ENCODE measurements at regions not wholly inside any gene's neighbourhood (a gene's known extent, or its start where the extent isn't known, plus 50 kb on each side); places are given as distances from the start of the nearest gene placed in this dataset.

- no peak overlapping the region for H3K4me3 ChIP-seq
- H3K9ac ChIP-seq (ENCODE audit: insufficient read depth in 1 of 2, low read length in 2 of 2): no peak overlapping the region
- H3K27ac ChIP-seq (ENCODE audit: low read depth in 1 of 2, low read length in 1 of 2): no peak overlapping the region
- H3K27me3 ChIP-seq (ENCODE audit: control insufficient read depth in 3 of 3, insufficient read depth in 3 of 3, low read length in 2 of 3): no peaks in the 10 kb centered on the region
- no peak for ATAC-seq (ENCODE audit: insufficient read depth, low FRiP score)
- 90 to 93% methylated on average over 4 of the region's 4 CpGs for WGBS, 2 donors
- H3K4me1 ChIP-seq (ENCODE audit: control insufficient read depth in 5 of 5, insufficient read depth in 5 of 5, low read length in 5 of 5): no peaks in the 10 kb centered on the region
- no peak for DNase-seq
- no peaks in the 10 kb centered on the region for H3K9me3 ChIP-seq (ENCODE audit: control insufficient read depth in 4 of 4, insufficient read depth in 3 of 4, low read length in 3 of 4)
- H3K36me3 ChIP-seq (ENCODE audit: control insufficient read depth in 4 of 4, insufficient read depth in 4 of 4, low read length in 4 of 4): no peaks in the 10 kb centered on the region
- TF ChIP-seq CTCF (IDR thresholded peaks at IDR 0.05; ENCODE audit: control extremely low read depth, extremely low read depth): no peak
These were observed 68.4 kb upstream of the APCDD1 start for GRCh38 chr18:10386049-10386448.

- no peaks in the 10 kb centered on the region for H3K36me3 ChIP-seq (ENCODE audit: control insufficient read depth in 4 of 4, insufficient read depth in 4 of 4, low read length in 4 of 4)
- no peak overlapping the region for H3K9ac ChIP-seq (ENCODE audit: insufficient read depth in 1 of 2, low read length in 2 of 2)
- ATAC-seq (ENCODE audit: insufficient read depth, low FRiP score) (no peak), DNase-seq (no peak)
- WGBS, 2 donors: 80 to 89% methylated on average over 2 of the region's 2 CpGs
- no peaks in the 10 kb centered on the region for H3K9me3 ChIP-seq (ENCODE audit: control insufficient read depth in 4 of 4, insufficient read depth in 3 of 4, low read length in 3 of 4)
- no peak for TF ChIP-seq CTCF (IDR thresholded peaks at IDR 0.05; ENCODE audit: control extremely low read depth, extremely low read depth)
- H3K4me3 ChIP-seq: no peak overlapping the region
- H3K27me3 ChIP-seq (ENCODE audit: control insufficient read depth in 3 of 3, insufficient read depth in 3 of 3, low read length in 2 of 3): no peaks in the 10 kb centered on the region
- H3K4me1 ChIP-seq (ENCODE audit: control insufficient read depth in 5 of 5, insufficient read depth in 5 of 5, low read length in 5 of 5): no peaks in the 10 kb centered on the region
- H3K27ac ChIP-seq (ENCODE audit: low read depth in 1 of 2, low read length in 1 of 2): no peak overlapping the region
These were observed 67.5 kb upstream of the APCDD1 start for GRCh38 chr18:10386956-10387355.

GRCh38 chr18:10387399-10387798 lies 67.0 kb upstream of the APCDD1 start:
- no peaks in the 10 kb centered on the region for H3K4me1 ChIP-seq (ENCODE audit: control insufficient read depth in 5 of 5, insufficient read depth in 5 of 5, low read length in 5 of 5)
- no peak overlapping the region for H3K27ac ChIP-seq (ENCODE audit: low read depth in 1 of 2, low read length in 1 of 2)
- no peak for TF ChIP-seq CTCF (IDR thresholded peaks at IDR 0.05; ENCODE audit: control extremely low read depth, extremely low read depth)
- no peak overlapping the region for H3K9ac ChIP-seq (ENCODE audit: insufficient read depth in 1 of 2, low read length in 2 of 2)
- no peak for ATAC-seq (ENCODE audit: insufficient read depth, low FRiP score)
- no peaks in the 10 kb centered on the region for H3K27me3 ChIP-seq (ENCODE audit: control insufficient read depth in 3 of 3, insufficient read depth in 3 of 3, low read length in 2 of 3)
- no peak for DNase-seq
- no peak overlapping the region for H3K4me3 ChIP-seq
- H3K36me3 ChIP-seq (ENCODE audit: control insufficient read depth in 4 of 4, insufficient read depth in 4 of 4, low read length in 4 of 4): no peaks in the 10 kb centered on the region
- no peaks in the 10 kb centered on the region for H3K9me3 ChIP-seq (ENCODE audit: control insufficient read depth in 4 of 4, insufficient read depth in 3 of 4, low read length in 3 of 4)
- WGBS, 2 donors: 87 to 90% methylated on average over 3 of the region's 3 CpGs

GRCh38 chr18:10388373-10388772 lies 66.1 kb upstream of the APCDD1 start:
- TF ChIP-seq CTCF (IDR thresholded peaks at IDR 0.05; ENCODE audit: control extremely low read depth, extremely low read depth): no peak
- 71 to 94% methylated on average over 2 of the region's 2 CpGs for WGBS, 2 donors
- DNase-seq: no peak
- Histone ChIP-seq H3K9ac (ENCODE audit: insufficient read depth in 1 of 2, low read length in 2 of 2) (no peak overlapping the region), H3K27me3 (ENCODE audit: control insufficient read depth in 3 of 3, insufficient read depth in 3 of 3, low read length in 2 of 3) (no peaks in the 10 kb centered on the region), H3K4me3 (no peak overlapping the region), H3K27ac (ENCODE audit: low read depth in 1 of 2, low read length in 1 of 2) (no peak overlapping the region), H3K9me3 (ENCODE audit: control insufficient read depth in 4 of 4, insufficient read depth in 3 of 4, low read length in 3 of 4) (no peaks in the 10 kb centered on the region), H3K4me1 (ENCODE audit: control insufficient read depth in 5 of 5, insufficient read depth in 5 of 5, low read length in 5 of 5) (no peaks in the 10 kb centered on the region), H3K36me3 (ENCODE audit: control insufficient read depth in 4 of 4, insufficient read depth in 4 of 4, low read length in 4 of 4) (no peaks in the 10 kb centered on the region)
- no peak for ATAC-seq (ENCODE audit: insufficient read depth, low FRiP score)
